SK-N-SH treated with all-trans-retinoic acid at 6 μM for 48 hours (cell line): ENCODE measurements at regions not wholly inside any gene's neighbourhood (a gene's known extent, or its start where the extent isn't known, plus 50 kb on each side); places are given as distances from the start of the nearest gene placed in this dataset.

ENCODE experiments used
- ARNTL ChIP-seq: fragments of 450-650 bp; formaldehyde crosslinking; IDR thresholded peaks from 2 replicates; pipeline ENCODE4 v1.5.0; 2020; ENCODE audit warnings: low read depth, mild to moderate bottlenecking, moderate library complexity, borderline replicate concordance
- CREB5 ChIP-seq: fragments of 250-450 bp; sonication (Bioruptor Pico); IDR thresholded peaks from 2 replicates; pipeline ENCODE4 v1.5.1; 2020; ENCODE audit warnings: low read depth, mild to moderate bottlenecking, moderate library complexity
- SNAI2 ChIP-seq: fragments of 250-450 bp; sonication (Bioruptor Pico); IDR thresholded peaks from 2 replicates; pipeline ENCODE4 v1.5.0; 2020; ENCODE audit warnings: mild to moderate bottlenecking, moderate library complexity
- TCF4 ChIP-seq: fragments of 250-450 bp; sonication (Bioruptor Pico); IDR thresholded peaks from 2 replicates; pipeline ENCODE4 v1.8.0; 2021; ENCODE audit warnings: mild to moderate bottlenecking, moderate library complexity, borderline replicate concordance
- TOX ChIP-seq: fragments of 250-450 bp; sonication (Bioruptor Pico); IDR thresholded peaks from 2 replicates; pipeline ENCODE4 v1.8.0; 2021; ENCODE audit warnings: mild to moderate bottlenecking, moderate library complexity, borderline replicate concordance
- ZC3H10 ChIP-seq: fragments of 250-450 bp; sonication (Bioruptor Pico); IDR thresholded peaks from 2 replicates; pipeline ENCODE4 v1.5.1; 2021; ENCODE audit warnings: mild to moderate bottlenecking, moderate library complexity
- ZFP30 ChIP-seq: fragments of 450-650 bp; formaldehyde crosslinking; IDR thresholded peaks from 2 replicates; pipeline ENCODE4 v1.5.0; 2022; ENCODE audit warnings: mild to moderate bottlenecking, moderate library complexity

- no peak for TF ChIP-seq CREB5
- TF ChIP-seq ZFP30 (CRISPR knock-in tag) = no peak
- no peak for TF ChIP-seq SNAI2
- no peak for TF ChIP-seq ARNTL (CRISPR knock-in tag)
- no peak for TF ChIP-seq TOX (CRISPR knock-in tag)
- TF ChIP-seq ZC3H10 (CRISPR knock-in tag) = no peak
- no peak for TF ChIP-seq TCF4 (CRISPR knock-in tag)
Measured at GRCh38 chr7:93047514-93048099, 70.2 kb downstream of the SAMD9 start.
